Mesendoderm (in vitro differentiated cells): ENCODE measurements at regions not wholly inside any gene's neighbourhood (a gene's known extent, or its start where the extent isn't known, plus 50 kb on each side); places are given as distances from the start of the nearest gene placed in this dataset.

Experiments
- DNase-seq: peaks from one replicate; pipeline ENCODE4 v3.0.0; 2013
- H2AK5ac ChIP-seq: 2 replicates; pipeline ENCODE4 v1.6.1; 2013; ENCODE audit warnings: low read length, inconsistent platforms
- H2BK120ac ChIP-seq: 2 replicates; pipeline ENCODE4 v1.6.1; 2013; ENCODE audit warnings: low read depth, mild to moderate bottlenecking, low read length, moderate library complexity, mixed read lengths
- H2BK15ac ChIP-seq: replicated peaks from 2 replicates; pipeline ENCODE4 v1.6.1; 2013; ENCODE audit warnings: low read depth, mild to moderate bottlenecking, moderate library complexity
- H2BK5ac ChIP-seq: 2 replicates; pipeline ENCODE4 v1.6.1; 2013; ENCODE audit warnings: low read length, inconsistent platforms
- H3K18ac ChIP-seq: 2 replicates; pipeline ENCODE4 v1.6.1; 2013; ENCODE audit warnings: mild to moderate bottlenecking, low read length, mixed read lengths
- H3K23ac ChIP-seq: one replicate; pipeline ENCODE4 v1.6.1; 2013; ENCODE audit warnings: low read length
- H3K27ac ChIP-seq: 2 replicates; pipeline ENCODE4 v1.5.1; 2013; ENCODE audit warnings: low read depth, mild to moderate bottlenecking, inconsistent platforms, low read length, moderate library complexity
- H3K27me3 ChIP-seq: 2 replicates; pipeline ENCODE4 v1.6.1; 2013; ENCODE audit warnings: low read length, control low read depth, mild to moderate bottlenecking, inconsistent platforms; ENCODE audit not compliant: insufficient read depth, poor library complexity
- H3K36me3 ChIP-seq: 2 replicates; pipeline ENCODE4 v1.6.1; 2013; ENCODE audit warnings: low read length, inconsistent platforms; ENCODE audit not compliant: control insufficient read depth, insufficient read depth
- H3K4ac ChIP-seq: one replicate; pipeline ENCODE4 v1.6.1; 2013; ENCODE audit warnings: low read depth, mild to moderate bottlenecking, low read length, moderate library complexity
- H3K4me1 ChIP-seq: 2 replicates; pipeline ENCODE4 v1.6.1; 2013; ENCODE audit warnings: low read depth, low read length, inconsistent platforms; ENCODE audit not compliant: control insufficient read depth
- H3K4me2 ChIP-seq: 2 replicates; pipeline ENCODE4 v1.6.1; 2013; ENCODE audit warnings: low read length
- H3K4me3 ChIP-seq: 2 replicates; pipeline ENCODE4 v1.5.1; 2013; ENCODE audit warnings: mild to moderate bottlenecking, low read length
- H3K56ac ChIP-seq: one replicate; pipeline ENCODE4 v1.6.1; 2013; ENCODE audit warnings: low read length
- H3K79me1 ChIP-seq: 2 replicates; pipeline ENCODE4 v1.6.1; 2013; ENCODE audit warnings: low read length, inconsistent platforms
- H3K79me2 ChIP-seq: 2 replicates; pipeline ENCODE4 v1.6.1; 2013; ENCODE audit warnings: mild to moderate bottlenecking, low read length; ENCODE audit not compliant: control insufficient read depth, insufficient read depth
- H3K9ac ChIP-seq: 2 replicates; pipeline ENCODE4 v1.6.1; 2013; ENCODE audit warnings: low read length, inconsistent platforms
- H4K5ac ChIP-seq: one replicate; pipeline ENCODE4 v1.6.1; 2013; ENCODE audit warnings: low read length
- H4K8ac ChIP-seq: one replicate; pipeline ENCODE4 v1.6.1; 2013; ENCODE audit warnings: low read depth, mild to moderate bottlenecking, control low read depth, low read length, moderate library complexity
- WGBS: extraction: QIAGEN DNeasy Blood & Tissue Kit; methylation state at CpG from one replicate; pipeline ENCODE4 v1.1.7; 2013; ENCODE audit warnings: low lambda C conversion rate, missing lambda C conversion rate; ENCODE audit not compliant: insufficient coverage; ENCODE audit errors: extremely low coverage; 5-methylcytosine and 5-hydroxymethylcytosine counted together

GRCh38 chrX:37904833-37905232 is 57.5 kb upstream of the DYNLT3 start:
- Histone ChIP-seq H3K23ac (no peak overlapping the region), H4K8ac (no peak overlapping the region), H3K4me3 (no peak overlapping the region), H3K9ac (no peak overlapping the region), H3K36me3 (no peaks in the 10 kb centered on the region), H4K5ac (no peak overlapping the region), H3K79me2 (no peaks in the 10 kb centered on the region), H3K4ac (no peak overlapping the region), H2BK15ac (no peak overlapping the region), H3K27me3 (no peaks in the 10 kb centered on the region), H3K27ac (no peak overlapping the region), H2BK5ac (no peak overlapping the region), H3K56ac (no peak overlapping the region), H3K79me1 (no peaks in the 10 kb centered on the region), H3K18ac (no peak overlapping the region), H3K4me2 (no peak overlapping the region), H3K4me1 (no peaks in the 10 kb centered on the region), H2BK120ac (no peak overlapping the region), H2AK5ac (no peak overlapping the region)
- no CpG with 5 or more reads among the region's 2 CpGs for WGBS
- no peak for DNase-seq

- no peaks in the 10 kb centered on the region for H3K4me1 ChIP-seq
- H3K79me1 ChIP-seq: no peaks in the 10 kb centered on the region
- no peak overlapping the region for H2BK120ac ChIP-seq
- H3K9ac ChIP-seq: peak overlapping the region; percentile 9
- no peak overlapping the region for H2AK5ac ChIP-seq
- peak overlapping the region; percentile 25 for H3K56ac ChIP-seq
- WGBS: no CpG with 5 or more reads among the region's 36 CpGs
- H3K27me3 ChIP-seq: no peaks in the 10 kb centered on the region
- H3K27ac ChIP-seq: no peak overlapping the region
- no peaks in the 10 kb centered on the region for H3K79me2 ChIP-seq
- H3K4me2 ChIP-seq: peak overlapping the region; percentile 48
- H3K4me3 ChIP-seq: no peak overlapping the region
- H3K36me3 ChIP-seq: no peaks in the 10 kb centered on the region
- no peak overlapping the region for H3K18ac ChIP-seq
- H3K4ac ChIP-seq: no peak overlapping the region
- no peak overlapping the region for H4K5ac ChIP-seq
- H3K23ac ChIP-seq: no peak overlapping the region
- no peak overlapping the region for H4K8ac ChIP-seq
- DNase-seq: peak; percentile 91
- H2BK5ac ChIP-seq: no peak overlapping the region
- H2BK15ac ChIP-seq: no peak overlapping the region
Measured at GRCh38 chrX:37905436-37906147, 58.2 kb upstream of the DYNLT3 start.

GRCh38 chrX:37906357-37906756 is 59.0 kb upstream of the DYNLT3 start:
- Histone ChIP-seq H3K18ac (no peak overlapping the region), H3K56ac (no peak overlapping the region), H3K79me1 (no peaks in the 10 kb centered on the region), H3K4me1 (no peaks in the 10 kb centered on the region), H3K27me3 (no peaks in the 10 kb centered on the region), H3K79me2 (no peaks in the 10 kb centered on the region), H3K4ac (no peak overlapping the region), H4K8ac (no peak overlapping the region), H2BK5ac (no peak overlapping the region), H3K27ac (no peak overlapping the region), H4K5ac (no peak overlapping the region), H3K9ac (peak overlapping the region; percentile 9), H3K4me2 (peak overlapping the region; percentile 48), H2BK15ac (no peak overlapping the region), H3K36me3 (no peaks in the 10 kb centered on the region), H3K4me3 (no peak overlapping the region), H2AK5ac (no peak overlapping the region), H3K23ac (no peak overlapping the region), H2BK120ac (no peak overlapping the region)
- WGBS: no CpG with 5 or more reads among the region's 11 CpGs
- DNase-seq: peak; percentile 6

GRCh38 chrX:37910186-37910585 is 62.8 kb upstream of the DYNLT3 start:
- no peak for DNase-seq
- H4K8ac ChIP-seq: no peak overlapping the region
- H3K27me3 ChIP-seq: no peaks in the 10 kb centered on the region
- no peak overlapping the region for H2AK5ac ChIP-seq
- no peak overlapping the region for H3K4ac ChIP-seq
- H3K79me1 ChIP-seq: no peaks in the 10 kb centered on the region
- H4K5ac ChIP-seq: no peak overlapping the region
- H3K79me2 ChIP-seq: no peaks in the 10 kb centered on the region
- WGBS: no CpG with 5 or more reads among the region's 1 CpG
- H3K36me3 ChIP-seq: no peaks in the 10 kb centered on the region
- H3K23ac ChIP-seq: no peak overlapping the region
- no peak overlapping the region for H3K27ac ChIP-seq
- no peak overlapping the region for H3K18ac ChIP-seq
- no peak overlapping the region for H3K4me2 ChIP-seq
- H3K56ac ChIP-seq: no peak overlapping the region
- H3K4me1 ChIP-seq: no peaks in the 10 kb centered on the region
- no peak overlapping the region for H2BK120ac ChIP-seq
- no peak overlapping the region for H3K4me3 ChIP-seq
- no peak overlapping the region for H2BK15ac ChIP-seq
- H3K9ac ChIP-seq: no peak overlapping the region
- H2BK5ac ChIP-seq: no peak overlapping the region

- H3K18ac ChIP-seq: no peak overlapping the region
- H3K4me3 ChIP-seq: no peak overlapping the region
- H3K9ac ChIP-seq: no peak overlapping the region
- H3K79me2 ChIP-seq: no peaks in the 10 kb centered on the region
- H3K79me1 ChIP-seq: no peaks in the 10 kb centered on the region
- H2BK15ac ChIP-seq: no peak overlapping the region
- no peak overlapping the region for H3K4me2 ChIP-seq
- H3K27ac ChIP-seq: no peak overlapping the region
- no peaks in the 10 kb centered on the region for H3K36me3 ChIP-seq
- no peak overlapping the region for H3K23ac ChIP-seq
- H4K5ac ChIP-seq: no peak overlapping the region
- no peak overlapping the region for H2BK120ac ChIP-seq
- no peak overlapping the region for H2BK5ac ChIP-seq
- H3K4ac ChIP-seq: no peak overlapping the region
- H3K4me1 ChIP-seq: no peaks in the 10 kb centered on the region
- H4K8ac ChIP-seq: no peak overlapping the region
- peak; percentile 5 for DNase-seq
- no CpG with 5 or more reads among the region's 3 CpGs for WGBS
- H2AK5ac ChIP-seq: no peak overlapping the region
- H3K27me3 ChIP-seq: no peaks in the 10 kb centered on the region
- H3K56ac ChIP-seq: no peak overlapping the region
Measured at GRCh38 chrX:37912304-37912703, 64.9 kb upstream of the DYNLT3 start.

GRCh38 chrX:37912777-37913176 is 65.4 kb upstream of the DYNLT3 start:
- no peak overlapping the region for H3K4me2 ChIP-seq
- no peak overlapping the region for H3K27ac ChIP-seq
- no peaks in the 10 kb centered on the region for H3K36me3 ChIP-seq
- H3K56ac ChIP-seq: no peak overlapping the region
- no peak overlapping the region for H3K18ac ChIP-seq
- no peaks in the 10 kb centered on the region for H3K4me1 ChIP-seq
- no peak overlapping the region for H2AK5ac ChIP-seq
- no peak overlapping the region for H3K9ac ChIP-seq
- no peaks in the 10 kb centered on the region for H3K79me2 ChIP-seq
- H4K8ac ChIP-seq: no peak overlapping the region
- H2BK15ac ChIP-seq: no peak overlapping the region
- H3K23ac ChIP-seq: no peak overlapping the region
- H3K79me1 ChIP-seq: no peaks in the 10 kb centered on the region
- H2BK120ac ChIP-seq: no peak overlapping the region
- no peaks in the 10 kb centered on the region for H3K27me3 ChIP-seq
- no peak overlapping the region for H3K4ac ChIP-seq
- no peak for DNase-seq
- H4K5ac ChIP-seq: no peak overlapping the region
- H3K4me3 ChIP-seq: no peak overlapping the region
- H2BK5ac ChIP-seq: no peak overlapping the region
